ENCODE measurements at regions not wholly inside any gene's neighbourhood (a gene's known extent, or its start where the extent isn't known, plus 50 kb on each side); places are given as distances from the start of the nearest gene placed in this dataset.

GRCh38 chr16:86826941-86827340, 248.6 kb downstream of the FOXL1 start:
- no peaks in the 10 kb centered on the region for H3K79me2 ChIP-seq (ENCODE audit: insufficient read depth, low read length)
- no peak overlapping the region for H3K27ac ChIP-seq (ENCODE audit: low read length)
- no peaks in the 10 kb centered on the region for H4K20me1 ChIP-seq (ENCODE audit: insufficient read depth, low read length)
- no peak overlapping the region for H3K9ac ChIP-seq (ENCODE audit: low read depth, low read length)
- no peak overlapping the region for H2AFZ ChIP-seq (ENCODE audit: low read depth, low read length)
- DNase-seq (no peak), ATAC-seq (ENCODE audit: insufficient read depth, low read depth) (no peak)
- TF ChIP-seq CTCF (IDR thresholded peaks at IDR 0.05; ENCODE audit: borderline replicate concordance, extremely low read depth, low read length, poor library complexity, severe bottlenecking) (no peak), EZH2 (IDR thresholded peaks at IDR 0.05; ENCODE audit: borderline replicate concordance, low read depth, low read length, severe bottlenecking) (no peak)
- no peak overlapping the region for H3K4me2 ChIP-seq (ENCODE audit: insufficient read depth, low read length)
- no peaks in the 10 kb centered on the region for H3K9me3 ChIP-seq (ENCODE audit: insufficient read depth, low read length, severe bottlenecking)
- no peak overlapping the region for H3K4me3 ChIP-seq (ENCODE audit: low read depth in 1 of 2, low read length in 2 of 2)
- peaks cover 9% of the 10 kb centered on the region for H3K27me3 ChIP-seq (ENCODE audit: insufficient read depth, low read length, poor library complexity)
- H3K4me1 ChIP-seq (ENCODE audit: insufficient read depth, low read length), result peaks cover 4% of the 10 kb centered on the region; the same call in 1 of the 2 replicates
- no peaks in the 10 kb centered on the region for H3K36me3 ChIP-seq (ENCODE audit: insufficient read depth, low read length)

DNA sequence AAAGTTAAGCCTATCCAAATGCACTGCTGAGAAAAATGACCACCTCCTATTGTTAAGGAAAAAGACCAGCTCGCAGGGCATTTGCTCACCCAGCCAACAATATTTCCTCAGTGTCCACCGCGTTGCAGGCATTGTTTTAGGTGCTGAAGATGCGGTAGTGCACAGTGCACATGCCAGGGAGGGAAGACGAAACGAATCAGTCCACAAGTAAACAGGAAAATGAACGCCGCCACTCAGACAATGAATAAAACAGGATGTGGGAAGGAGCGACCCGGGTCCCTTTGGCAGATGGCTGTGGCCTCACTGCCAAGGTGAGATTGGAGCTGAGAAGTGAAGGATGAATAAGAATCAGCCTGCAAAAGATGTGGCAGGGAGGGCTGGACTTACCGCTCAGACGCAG, 249.2 kb downstream of the FOXL1 start:
- Histone ChIP-seq H2AFZ (ENCODE audit: low read depth, low read length) (no peak overlapping the region), H3K9me3 (ENCODE audit: insufficient read depth, low read length, severe bottlenecking) (no peaks in the 10 kb centered on the region), H3K9ac (ENCODE audit: low read depth, low read length) (no peak overlapping the region), H3K27me3 (ENCODE audit: insufficient read depth, low read length, poor library complexity) (peaks cover 5% of the 10 kb centered on the region), H3K4me2 (ENCODE audit: insufficient read depth, low read length) (no peak overlapping the region), H3K27ac (ENCODE audit: low read length) (no peak overlapping the region), H3K36me3 (ENCODE audit: insufficient read depth, low read length) (no peaks in the 10 kb centered on the region), H3K79me2 (ENCODE audit: insufficient read depth, low read length) (no peaks in the 10 kb centered on the region), H3K4me1 (ENCODE audit: insufficient read depth, low read length) (peaks cover 4% of the 10 kb centered on the region; the same call in 1 of the 2 replicates), H3K4me3 (ENCODE audit: low read depth in 1 of 2, low read length in 2 of 2) (no peak overlapping the region), H4K20me1 (ENCODE audit: insufficient read depth, low read length) (no peaks in the 10 kb centered on the region)
- no peak for TF ChIP-seq EZH2 (IDR thresholded peaks at IDR 0.05; ENCODE audit: borderline replicate concordance, low read depth, low read length, severe bottlenecking)
- no peak for TF ChIP-seq CTCF (IDR thresholded peaks at IDR 0.05; ENCODE audit: borderline replicate concordance, extremely low read depth, low read length, poor library complexity, severe bottlenecking)
- ATAC-seq (ENCODE audit: insufficient read depth, low read depth), result peak; percentile 52; the same call in 1 of the 3 replicates
- DNase-seq, result peak; percentile 12

GRCh38 chr16:86828202-86828601, 249.9 kb downstream of the FOXL1 start:
- Histone ChIP-seq H4K20me1 (ENCODE audit: insufficient read depth, low read length) (no peaks in the 10 kb centered on the region), H2AFZ (ENCODE audit: low read depth, low read length) (no peak overlapping the region), H3K4me2 (ENCODE audit: insufficient read depth, low read length) (no peak overlapping the region), H3K36me3 (ENCODE audit: insufficient read depth, low read length) (no peaks in the 10 kb centered on the region), H3K27ac (ENCODE audit: low read length) (no peak overlapping the region), H3K4me3 (ENCODE audit: low read depth in 1 of 2, low read length in 2 of 2) (no peak overlapping the region), H3K9ac (ENCODE audit: low read depth, low read length) (no peak overlapping the region), H3K27me3 (ENCODE audit: insufficient read depth, low read length, poor library complexity) (peaks cover 8% of the 10 kb centered on the region), H3K4me1 (ENCODE audit: insufficient read depth, low read length) (peaks cover 4% of the 10 kb centered on the region; the same call in 1 of the 2 replicates), H3K9me3 (ENCODE audit: insufficient read depth, low read length, severe bottlenecking) (no peaks in the 10 kb centered on the region), H3K79me2 (ENCODE audit: insufficient read depth, low read length) (no peaks in the 10 kb centered on the region)
- TF ChIP-seq CTCF (IDR thresholded peaks at IDR 0.05; ENCODE audit: borderline replicate concordance, extremely low read depth, low read length, poor library complexity, severe bottlenecking) (no peak), EZH2 (IDR thresholded peaks at IDR 0.05; ENCODE audit: borderline replicate concordance, low read depth, low read length, severe bottlenecking) (no peak)
- ATAC-seq (ENCODE audit: insufficient read depth, low read depth) (no peak), DNase-seq (no peak)

DNA sequence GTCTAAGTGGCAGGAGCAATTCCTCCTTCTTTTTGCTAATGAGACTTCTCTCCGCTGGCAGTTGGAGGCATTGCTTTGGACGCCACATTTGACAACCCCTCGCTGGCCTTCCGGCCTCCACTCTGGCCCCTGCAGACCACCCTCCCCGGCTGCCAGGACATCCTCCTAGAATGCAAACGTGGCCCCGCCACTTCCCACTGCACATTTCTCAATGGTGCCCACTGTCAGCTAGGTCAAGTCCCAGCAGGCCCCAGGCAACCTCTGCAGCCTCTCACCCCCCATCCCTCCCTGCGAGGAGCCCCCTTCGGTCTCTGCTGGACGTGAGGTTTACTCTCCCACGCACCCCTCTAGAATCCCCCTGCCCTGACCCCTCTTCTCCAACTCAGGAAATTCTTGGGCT, 250.3 kb downstream of the FOXL1 start:
- Histone ChIP-seq H2AFZ (ENCODE audit: low read depth, low read length) (no peak overlapping the region), H3K27ac (ENCODE audit: low read length) (no peak overlapping the region), H3K4me3 (ENCODE audit: low read depth in 1 of 2, low read length in 2 of 2) (no peak overlapping the region), H3K9me3 (ENCODE audit: insufficient read depth, low read length, severe bottlenecking) (no peaks in the 10 kb centered on the region), H3K4me2 (ENCODE audit: insufficient read depth, low read length) (no peak overlapping the region), H3K36me3 (ENCODE audit: insufficient read depth, low read length) (no peaks in the 10 kb centered on the region), H3K79me2 (ENCODE audit: insufficient read depth, low read length) (no peaks in the 10 kb centered on the region), H4K20me1 (ENCODE audit: insufficient read depth, low read length) (no peaks in the 10 kb centered on the region), H3K4me1 (ENCODE audit: insufficient read depth, low read length) (peaks cover 4% of the 10 kb centered on the region; the same call in 1 of the 2 replicates), H3K27me3 (ENCODE audit: insufficient read depth, low read length, poor library complexity) (peaks cover 12% of the 10 kb centered on the region), H3K9ac (ENCODE audit: low read depth, low read length) (no peak overlapping the region)
- TF ChIP-seq EZH2 (IDR thresholded peaks at IDR 0.05; ENCODE audit: borderline replicate concordance, low read depth, low read length, severe bottlenecking) (no peak), CTCF (IDR thresholded peaks at IDR 0.05; ENCODE audit: borderline replicate concordance, extremely low read depth, low read length, poor library complexity, severe bottlenecking) (no peak)
- ATAC-seq (ENCODE audit: insufficient read depth, low read depth) (no peak), DNase-seq (no peak)
